Mononuclear cell (primary cell): ENCODE measurements at regions not wholly inside any gene's neighbourhood (a gene's known extent, or its start where the extent isn't known, plus 50 kb on each side); places are given as distances from the start of the nearest gene placed in this dataset.

ENCODE experiments used
- H3K27me3 ChIP-seq: 2 replicates; pipeline ENCODE4 v1.6.0; 2011; ENCODE audit warnings: low read length, control low read depth; ENCODE audit not compliant: insufficient read depth
- H3K4me1 ChIP-seq: 2 replicates; pipeline ENCODE4 v1.5.1; 2011; ENCODE audit warnings: mild to moderate bottlenecking, low read length, control low read depth; ENCODE audit not compliant: insufficient read depth
- H3K4me3 ChIP-seq: 2 replicates; pipeline ENCODE4 v1.5.1; 2011; ENCODE audit warnings: mild to moderate bottlenecking, low read length, moderate library complexity
- H3K9me3 ChIP-seq: 2 replicates; pipeline ENCODE4 v1.5.1; 2011; ENCODE audit warnings: low read depth, mild to moderate bottlenecking, control low read depth, low read length

DNA sequence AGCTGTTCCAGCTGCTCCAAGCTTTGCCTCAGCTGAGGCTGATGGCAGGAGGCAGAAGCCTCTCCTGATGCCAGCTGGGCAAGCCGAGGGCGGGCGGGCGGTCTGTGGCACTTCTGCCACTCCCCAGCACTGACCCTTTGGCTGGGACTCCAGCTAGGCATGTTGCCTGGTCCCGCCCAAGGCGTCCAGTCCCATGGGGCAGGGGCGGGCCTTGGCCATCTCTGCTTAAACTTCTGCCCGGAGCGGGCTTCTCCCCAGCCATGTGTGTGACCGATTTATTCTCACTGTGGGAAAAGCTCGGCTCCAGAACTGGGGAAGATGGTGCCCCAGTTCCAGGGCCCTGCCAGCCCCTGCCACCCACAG is 349.1 kb downstream of the SEC14L1 start:
- no peaks in the 10 kb centered on the region for H3K27me3 ChIP-seq
- H3K9me3 ChIP-seq = no peaks in the 10 kb centered on the region
- H3K4me1 ChIP-seq = peaks cover 27% of the 10 kb centered on the region
- no peak overlapping the region for H3K4me3 ChIP-seq

GRCh38 chr17:77490361-77491183 is 349.8 kb downstream of the SEC14L1 start:
- Histone ChIP-seq H3K4me1 (peaks cover 33% of the 10 kb centered on the region), H3K9me3 (no peaks in the 10 kb centered on the region), H3K4me3 (no peak overlapping the region), H3K27me3 (no peaks in the 10 kb centered on the region)

- H3K9me3 ChIP-seq = no peaks in the 10 kb centered on the region
- no peak overlapping the region for H3K4me3 ChIP-seq
- no peaks in the 10 kb centered on the region for H3K27me3 ChIP-seq
- H3K4me1 ChIP-seq = peaks cover 33% of the 10 kb centered on the region
Measured at GRCh38 chr17:77491921-77492445, 351.2 kb downstream of the SEC14L1 start.

DNA sequence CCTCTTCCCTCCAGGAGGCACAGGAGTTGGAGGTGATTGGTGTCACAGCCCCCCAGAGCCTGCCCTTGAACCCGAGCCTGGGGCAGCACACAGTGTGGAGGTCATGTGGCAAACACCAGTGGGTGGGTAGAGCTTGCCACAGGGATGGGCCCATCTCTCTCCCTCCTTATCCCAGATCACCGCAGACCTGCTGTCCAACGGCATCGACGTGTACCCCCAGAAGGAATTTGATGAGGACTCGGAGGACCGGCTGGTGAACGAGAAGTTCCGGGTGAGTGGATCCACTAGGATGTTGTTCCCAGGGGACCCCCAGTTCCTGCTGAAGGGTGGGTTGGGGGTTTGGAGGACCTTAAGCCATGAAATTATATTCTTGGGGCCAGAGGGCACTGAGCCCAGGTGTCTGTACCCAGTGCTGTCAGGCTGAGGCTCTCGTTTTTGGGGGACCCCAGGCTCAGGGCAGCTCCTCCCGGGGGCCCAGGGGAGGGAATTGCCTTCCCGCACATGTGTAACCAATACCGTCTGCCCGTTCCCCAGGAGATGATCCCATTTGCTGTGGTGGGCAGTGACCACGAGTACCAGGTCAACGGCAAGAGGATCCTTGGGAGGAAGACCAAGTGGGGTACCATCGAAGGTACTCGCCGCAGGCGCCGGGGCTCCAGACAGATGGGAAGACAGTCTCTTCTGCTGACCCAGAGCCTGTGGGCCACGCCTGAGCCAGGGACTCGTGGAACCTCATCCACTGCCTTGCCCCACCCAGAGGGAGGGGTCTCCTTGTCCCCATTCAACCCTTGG is 351.9 kb downstream of the SEC14L1 start:
- Histone ChIP-seq H3K27me3 (no peaks in the 10 kb centered on the region), H3K4me1 (peaks cover 33% of the 10 kb centered on the region), H3K4me3 (no peak overlapping the region), H3K9me3 (no peaks in the 10 kb centered on the region)

GRCh38 chr17:77493238-77493820 is 352.6 kb downstream of the SEC14L1 start:
- Histone ChIP-seq H3K9me3 (no peaks in the 10 kb centered on the region), H3K4me3 (no peak overlapping the region), H3K4me1 (peaks cover 33% of the 10 kb centered on the region), H3K27me3 (no peaks in the 10 kb centered on the region)

GRCh38 chr17:77493901-77494663 is 353.3 kb downstream of the SEC14L1 start:
- Histone ChIP-seq H3K9me3 (no peaks in the 10 kb centered on the region), H3K4me1 (peaks cover 33% of the 10 kb centered on the region), H3K27me3 (no peaks in the 10 kb centered on the region), H3K4me3 (no peak overlapping the region)

DNA sequence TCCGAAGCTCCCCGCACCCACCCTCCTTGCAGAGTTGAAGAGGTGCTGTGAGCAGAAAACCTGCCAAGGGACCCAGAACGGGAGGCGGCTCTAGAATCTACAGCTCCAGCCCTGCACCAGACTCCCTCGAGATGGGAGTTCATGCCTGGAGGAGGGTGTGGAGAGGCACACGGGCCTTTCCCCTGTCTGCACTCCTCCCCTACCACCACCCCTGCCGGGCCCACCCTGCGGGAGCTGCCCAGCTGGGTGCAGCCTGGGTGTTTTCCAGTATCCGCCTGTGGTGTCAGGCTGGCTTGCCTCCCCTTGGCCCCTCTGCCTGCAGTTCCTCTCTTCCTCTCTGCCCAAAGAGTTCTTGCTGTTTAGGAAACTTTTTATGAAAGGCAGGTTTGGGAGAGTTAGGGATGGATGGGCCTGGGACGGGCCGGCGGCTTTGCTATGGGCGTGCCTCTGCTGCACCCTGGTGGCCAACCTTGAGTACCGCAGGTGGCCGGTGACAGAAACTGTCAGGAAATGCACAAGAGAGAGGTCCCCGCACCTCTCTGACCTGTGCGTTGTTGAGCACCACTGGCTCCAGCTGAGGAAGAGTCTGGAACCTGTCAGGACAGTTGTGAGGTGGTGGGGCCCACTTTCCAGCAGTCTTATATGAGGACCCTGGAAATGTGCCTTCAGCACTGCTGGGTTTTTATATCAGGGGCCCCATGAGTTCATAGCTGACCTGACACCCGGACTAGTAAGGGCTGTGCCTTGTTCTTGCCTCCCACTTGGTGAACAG is 354.1 kb downstream of the SEC14L1 start:
- peaks cover 33% of the 10 kb centered on the region for H3K4me1 ChIP-seq
- no peak overlapping the region for H3K4me3 ChIP-seq
- no peaks in the 10 kb centered on the region for H3K27me3 ChIP-seq
- no peaks in the 10 kb centered on the region for H3K9me3 ChIP-seq

DNA sequence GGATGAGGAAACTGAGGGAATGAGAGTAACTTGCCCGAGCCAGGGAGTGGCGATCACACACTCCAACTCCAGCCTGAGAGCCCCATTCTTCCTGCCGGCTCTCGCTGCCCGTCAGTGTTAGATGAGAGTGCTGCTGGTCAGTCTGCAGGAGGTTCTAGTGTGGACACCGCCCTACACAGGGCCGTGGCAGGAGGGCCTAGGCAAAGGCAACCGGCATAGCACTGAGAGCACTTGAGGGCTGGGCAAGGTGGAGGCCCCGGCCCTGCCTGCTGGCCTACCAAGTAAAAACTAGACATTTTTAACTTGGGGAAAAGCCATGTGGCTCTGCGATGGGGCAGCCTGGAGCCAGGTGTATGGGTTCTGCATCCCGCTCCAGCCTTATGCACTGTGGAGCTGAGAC is 354.8 kb downstream of the SEC14L1 start:
- Histone ChIP-seq H3K27me3 (no peaks in the 10 kb centered on the region), H3K9me3 (no peaks in the 10 kb centered on the region), H3K4me3 (no peak overlapping the region), H3K4me1 (peaks cover 33% of the 10 kb centered on the region)

DNA sequence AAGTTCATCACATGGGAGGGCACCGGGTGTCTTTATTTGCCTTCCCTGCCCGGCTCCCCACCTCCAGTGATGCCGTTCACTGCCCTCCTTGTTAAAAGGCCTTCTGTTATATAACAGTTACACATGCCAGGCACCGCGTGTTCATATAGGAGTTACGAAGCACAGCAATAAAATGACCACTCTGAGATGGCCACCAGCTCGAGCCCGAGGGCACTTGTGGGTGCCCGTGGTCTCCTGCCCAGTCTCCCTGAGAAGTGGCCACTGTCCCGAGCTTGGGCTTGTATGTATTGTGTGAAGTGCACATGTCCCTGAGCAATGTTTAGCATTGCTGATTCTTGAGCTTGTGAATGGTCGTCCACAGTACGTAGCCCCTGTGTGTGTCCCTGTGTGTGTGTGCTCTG is 355.6 kb downstream of the SEC14L1 start:
- H3K4me3 ChIP-seq = no peak overlapping the region
- H3K4me1 ChIP-seq = peaks cover 33% of the 10 kb centered on the region
- no peaks in the 10 kb centered on the region for H3K27me3 ChIP-seq
- no peaks in the 10 kb centered on the region for H3K9me3 ChIP-seq

DNA sequence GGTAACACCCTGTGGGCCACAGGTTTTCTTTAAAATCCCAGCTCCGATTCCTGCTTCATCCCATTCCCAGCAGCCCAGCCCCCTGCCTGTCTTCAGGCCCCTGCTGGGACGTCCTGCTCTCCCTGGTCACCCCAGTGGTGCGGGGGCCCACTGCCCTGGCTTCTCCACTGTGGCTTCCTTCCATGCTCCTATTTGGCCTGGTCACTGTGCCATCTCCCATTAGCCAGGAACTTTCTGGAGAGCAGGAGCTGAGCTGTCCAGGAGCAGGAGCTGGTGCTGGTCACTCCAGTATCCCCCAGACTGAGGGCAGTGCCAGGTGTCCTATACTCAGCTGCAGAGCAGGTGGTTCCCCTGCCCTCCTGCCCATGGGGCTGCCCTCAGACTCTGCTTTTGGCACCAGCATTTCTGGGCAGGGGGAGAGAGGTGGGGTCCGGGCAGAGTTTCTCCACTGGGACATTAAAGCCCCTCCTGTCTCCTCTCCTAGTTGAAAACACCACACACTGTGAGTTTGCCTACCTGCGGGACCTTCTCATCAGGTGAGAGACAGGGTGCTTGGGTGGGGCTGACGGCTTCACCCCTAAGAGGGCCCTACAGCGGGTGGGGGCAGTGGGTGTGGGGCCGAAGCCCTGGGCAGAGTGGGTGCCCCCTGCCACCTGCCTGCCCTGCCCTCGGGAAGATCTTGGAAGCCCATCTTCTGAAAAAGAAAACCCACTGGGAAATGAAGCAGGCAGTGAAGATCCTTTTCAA is 356.2 kb downstream of the SEC14L1 start:
- Histone ChIP-seq H3K9me3 (no peaks in the 10 kb centered on the region), H3K27me3 (no peaks in the 10 kb centered on the region), H3K4me1 (peaks cover 31% of the 10 kb centered on the region), H3K4me3 (no peak overlapping the region)

- H3K4me3 ChIP-seq = no peak overlapping the region
- H3K9me3 ChIP-seq = no peaks in the 10 kb centered on the region
- H3K4me1 ChIP-seq = peaks cover 28% of the 10 kb centered on the region
- H3K27me3 ChIP-seq = no peaks in the 10 kb centered on the region
Measured at GRCh38 chr17:77497578-77497934, 356.8 kb downstream of the SEC14L1 start.

DNA sequence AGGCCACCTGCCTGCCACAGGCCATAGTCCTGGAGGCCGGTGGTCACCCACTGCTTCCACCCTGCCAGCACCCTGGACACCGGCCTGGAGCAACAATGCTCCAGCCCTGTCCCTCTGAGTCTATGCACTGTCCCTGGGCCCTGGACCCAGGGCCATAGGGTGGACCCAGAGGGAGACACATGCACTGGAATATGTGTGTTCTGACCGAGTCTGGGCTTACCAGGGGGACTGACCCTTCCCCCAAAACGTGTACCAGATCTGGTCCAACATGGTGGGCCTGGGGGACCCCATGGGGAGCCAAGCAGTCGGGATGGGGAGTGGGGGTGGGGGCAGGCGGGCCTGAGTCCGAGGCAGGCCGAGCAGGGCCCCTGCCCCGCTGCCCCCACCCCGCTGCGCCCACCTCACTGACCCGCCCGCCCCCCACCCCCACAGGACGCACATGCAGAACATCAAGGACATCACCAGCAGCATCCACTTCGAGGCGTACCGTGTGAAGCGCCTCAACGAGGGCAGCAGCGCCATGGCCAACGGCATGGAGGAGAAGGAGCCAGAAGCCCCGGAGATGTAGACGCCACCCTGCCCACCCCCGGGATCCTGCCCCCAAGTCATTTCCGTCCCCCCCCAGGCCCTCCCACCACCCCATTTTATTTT is 357.4 kb downstream of the SEC14L1 start:
- H3K9me3 ChIP-seq = no peaks in the 10 kb centered on the region
- no peaks in the 10 kb centered on the region for H3K27me3 ChIP-seq
- H3K4me1 ChIP-seq = peaks cover 23% of the 10 kb centered on the region
- H3K4me3 ChIP-seq = no peak overlapping the region
